ENCODE measurements at regions not wholly inside any gene's neighbourhood (a gene's known extent, or its start where the extent isn't known, plus 50 kb on each side); places are given as distances from the start of the nearest gene placed in this dataset.

GRCh38 chr1:10936998-10937901, 75.2 kb upstream of the TARDBP start:
- TF ChIP-seq CTCF (IDR thresholded peaks at IDR 0.05), result no peak
- no peak for TF ChIP-seq POLR2A (IDR thresholded peaks at IDR 0.05)

All from body of pancreas (tissue), 4 donors.